ENCODE measurements at regions not wholly inside any gene's neighbourhood (a gene's known extent, or its start where the extent isn't known, plus 50 kb on each side); places are given as distances from the start of the nearest gene placed in this dataset.

DNA sequence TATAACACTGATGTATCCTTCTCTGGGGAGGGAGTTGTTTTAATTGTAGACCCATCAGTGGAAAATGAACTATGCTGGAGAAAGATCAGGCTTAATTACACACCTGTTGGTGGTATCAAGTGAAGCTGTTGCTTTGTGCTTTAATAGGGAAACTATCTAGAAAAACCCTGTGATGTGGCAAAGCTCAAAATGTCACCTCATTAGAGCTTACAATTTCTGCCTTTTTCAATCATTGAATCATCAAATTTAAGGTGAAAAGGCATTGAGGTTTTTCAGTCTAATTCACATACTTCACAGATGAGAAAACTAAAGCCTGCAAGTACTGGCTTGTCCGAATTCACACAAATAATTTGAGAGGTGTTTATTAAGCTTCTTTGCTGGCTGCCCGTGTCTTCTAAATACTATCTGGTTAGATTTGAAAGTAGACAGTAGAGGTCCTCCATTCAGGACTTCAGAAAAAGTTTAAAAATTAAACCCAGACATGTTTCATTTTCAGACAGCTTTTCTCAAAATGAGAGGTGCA, 143.3 kb upstream of the MAP3K7 start:
- TF ChIP-seq, protein P1, sequence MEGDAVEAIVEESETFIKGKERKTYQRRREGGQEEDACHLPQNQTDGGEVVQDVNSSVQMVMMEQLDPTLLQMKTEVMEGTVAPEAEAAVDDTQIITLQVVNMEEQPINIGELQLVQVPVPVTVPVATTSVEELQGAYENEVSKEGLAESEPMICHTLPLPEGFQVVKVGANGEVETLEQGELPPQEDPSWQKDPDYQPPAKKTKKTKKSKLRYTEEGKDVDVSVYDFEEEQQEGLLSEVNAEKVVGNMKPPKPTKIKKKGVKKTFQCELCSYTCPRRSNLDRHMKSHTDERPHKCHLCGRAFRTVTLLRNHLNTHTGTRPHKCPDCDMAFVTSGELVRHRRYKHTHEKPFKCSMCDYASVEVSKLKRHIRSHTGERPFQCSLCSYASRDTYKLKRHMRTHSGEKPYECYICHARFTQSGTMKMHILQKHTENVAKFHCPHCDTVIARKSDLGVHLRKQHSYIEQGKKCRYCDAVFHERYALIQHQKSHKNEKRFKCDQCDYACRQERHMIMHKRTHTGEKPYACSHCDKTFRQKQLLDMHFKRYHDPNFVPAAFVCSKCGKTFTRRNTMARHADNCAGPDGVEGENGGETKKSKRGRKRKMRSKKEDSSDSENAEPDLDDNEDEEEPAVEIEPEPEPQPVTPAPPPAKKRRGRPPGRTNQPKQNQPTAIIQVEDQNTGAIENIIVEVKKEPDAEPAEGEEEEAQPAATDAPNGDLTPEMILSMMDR (IDR thresholded peaks at IDR 0.05), result no peak
- TF ChIP-seq POLR2A (IDR thresholded peaks at IDR 0.05), result no peak
